Glutamatergic neuron (in vitro differentiated cells): ENCODE measurements at regions not wholly inside any gene's neighbourhood (a gene's known extent, or its start where the extent isn't known, plus 50 kb on each side); places are given as distances from the start of the nearest gene placed in this dataset.
"Not testable (repeated sequence)": the region's sequence is repeated elsewhere in the genome, so short reads cannot be mapped to it uniquely, and the experiment has no call there.

ENCODE experiments used
- DNase-seq: peaks from one replicate; pipeline ENCODE4 v3.0.0; 2022
- H3K27ac Mint-ChIP-seq: one replicate; pipeline ENCODE4 v1.8.0; 2020; ENCODE audit warnings: mild to moderate bottlenecking, mixed read lengths, inconsistent platforms; ENCODE audit not compliant: unreplicated experiment
- H3K27me3 Mint-ChIP-seq: one replicate; pipeline ENCODE4 v1.8.0; 2020; ENCODE audit warnings: mild to moderate bottlenecking, moderate library complexity, mixed read lengths, inconsistent platforms; ENCODE audit not compliant: unreplicated experiment
- H3K36me3 Mint-ChIP-seq: one replicate; pipeline ENCODE4 v1.8.0; 2020; ENCODE audit warnings: mild to moderate bottlenecking, mixed read lengths, inconsistent platforms; ENCODE audit not compliant: unreplicated experiment
- H3K4me1 Mint-ChIP-seq: one replicate; pipeline ENCODE4 v1.8.0; 2020; ENCODE audit warnings: mild to moderate bottlenecking, low read depth, mixed read lengths, inconsistent platforms; ENCODE audit not compliant: unreplicated experiment
- H3K4me3 Mint-ChIP-seq: one replicate; pipeline ENCODE4 v1.8.0; 2020; ENCODE audit warnings: mild to moderate bottlenecking, mixed read lengths, inconsistent platforms; ENCODE audit not compliant: unreplicated experiment
- H3K9me3 Mint-ChIP-seq: one replicate; pipeline ENCODE4 v1.8.0; 2020; ENCODE audit warnings: mild to moderate bottlenecking, moderate library complexity, mixed read lengths, inconsistent platforms; ENCODE audit not compliant: unreplicated experiment
- CTCF ChIP-seq: fragments of 200-600 bp; sonication (generic); IDR thresholded peaks from one replicate; pipeline ENCODE4 v1.5.0; 2021; ENCODE audit not compliant: partially characterized antibody, unreplicated experiment

GRCh38 chr14:76293221-76293620, 82.7 kb upstream of the ESRRB start:
- no peak for DNase-seq
- H3K9me3 Mint-ChIP-seq = no peaks in the 10 kb centered on the region
- no peaks in the 10 kb centered on the region for H3K27me3 Mint-ChIP-seq
- peaks cover 4% of the 10 kb centered on the region for H3K4me1 Mint-ChIP-seq
- no peak for TF ChIP-seq CTCF
- H3K4me3 Mint-ChIP-seq = no peak overlapping the region
- H3K36me3 Mint-ChIP-seq = no peaks in the 10 kb centered on the region
- H3K27ac Mint-ChIP-seq = no peak overlapping the region

- Mint-ChIP-seq H3K4me1 (peaks cover 4% of the 10 kb centered on the region), H3K27ac (no peak overlapping the region), H3K4me3 (no peak overlapping the region), H3K27me3 (no peaks in the 10 kb centered on the region), H3K36me3 (no peaks in the 10 kb centered on the region), H3K9me3 (no peaks in the 10 kb centered on the region)
- TF ChIP-seq CTCF = no peak
- DNase-seq = no peak
Observed at GRCh38 chr14:76293923-76294322, 82.0 kb upstream of the ESRRB start.

GRCh38 chr14:76294876-76295275, 81.1 kb upstream of the ESRRB start:
- TF ChIP-seq CTCF = no peak
- Mint-ChIP-seq H3K4me1 (peaks cover 4% of the 10 kb centered on the region), H3K9me3 (no peaks in the 10 kb centered on the region), H3K36me3 (no peaks in the 10 kb centered on the region), H3K4me3 (no peak overlapping the region), H3K27me3 (no peaks in the 10 kb centered on the region), H3K27ac (no peak overlapping the region)
- DNase-seq = no peak

- Mint-ChIP-seq H3K27ac (no peak overlapping the region), H3K4me1 (peaks cover 4% of the 10 kb centered on the region), H3K36me3 (no peaks in the 10 kb centered on the region), H3K9me3 (peaks cover under 1% of the 10 kb centered on the region), H3K27me3 (peaks cover 2% of the 10 kb centered on the region), H3K4me3 (no peak overlapping the region)
- DNase-seq = no peak
- TF ChIP-seq CTCF = no peak
Observed at GRCh38 chr14:76298896-76299295, 77.0 kb upstream of the ESRRB start.

- not testable (repeated sequence) for H3K27ac Mint-ChIP-seq, H3K27me3 Mint-ChIP-seq, H3K4me1 Mint-ChIP-seq, DNase-seq, H3K4me3 Mint-ChIP-seq, H3K9me3 Mint-ChIP-seq, H3K36me3 Mint-ChIP-seq
Observed at GRCh38 chr14:76303188-76303587, 72.7 kb upstream of the ESRRB start.
